CD4-positive, alpha-beta T cell treated with Interferon alpha-2 for 1 hour (primary cell): ENCODE measurements at regions not wholly inside any gene's neighbourhood (a gene's known extent, or its start where the extent isn't known, plus 50 kb on each side); places are given as distances from the start of the nearest gene placed in this dataset.

Experiments used
- DNase-seq, 2 donors: peaks; one replicate each; pipeline ENCODE4 v3.0.0-alpha.2; 2020 to 2022

- no peak for DNase-seq
Measured at GRCh38 chr1:54497338-54497737, 50.7 kb upstream of the ACOT11 start.

- no peak for DNase-seq
Measured at GRCh38 chr1:54495954-54496353, 52.1 kb upstream of the ACOT11 start.

GRCh38 chr1:54493608-54494007 lies 54.4 kb upstream of the ACOT11 start:
- DNase-seq: no peak

- DNase-seq: no peak
Measured at GRCh38 chr1:54490361-54491248, 57.4 kb upstream of the ACOT11 start.

- no peak for DNase-seq
Measured at GRCh38 chr1:54489627-54490250, 58.3 kb upstream of the ACOT11 start.

- peak; percentile 49 to 75 for DNase-seq
Measured at GRCh38 chr1:54488779-54489626, 59.0 kb upstream of the ACOT11 start.

- DNase-seq: peak; percentile 76 to 85
Measured at GRCh38 chr1:54488065-54488750, 59.8 kb upstream of the ACOT11 start.

GRCh38 chr1:54487571-54488050 lies 60.4 kb upstream of the ACOT11 start:
- DNase-seq: no peak

GRCh38 chr1:54486907-54487306 lies 61.1 kb upstream of the ACOT11 start:
- no peak for DNase-seq

- no peak for DNase-seq
Measured at GRCh38 chr1:54485416-54485815, 62.6 kb upstream of the ACOT11 start.

GRCh38 chr1:54483875-54484437 lies 64.1 kb upstream of the ACOT11 start:
- DNase-seq: no peak

- peak in 1 of 2 donors; percentile 47 for DNase-seq
Measured at GRCh38 chr1:54481201-54481884, 66.7 kb upstream of the ACOT11 start.

- peak in 1 of 2 donors; percentile 34 for DNase-seq
Measured at GRCh38 chr1:54480525-54480848, 67.5 kb upstream of the ACOT11 start.

GRCh38 chr1:54479841-54480524 lies 68.0 kb upstream of the ACOT11 start:
- no peak for DNase-seq

GRCh38 chr1:54479251-54479650 lies 68.8 kb upstream of the ACOT11 start:
- DNase-seq: no peak

- no peak for DNase-seq
Measured at GRCh38 chr1:54477153-54477561, 70.9 kb upstream of the ACOT11 start.

- DNase-seq: no peak
Measured at GRCh38 chr1:54476530-54477109, 70.4 kb upstream of the SSBP3 start.

GRCh38 chr1:54475946-54476516 lies 69.8 kb upstream of the SSBP3 start:
- DNase-seq: no peak

GRCh38 chr1:54475357-54475881 lies 69.2 kb upstream of the SSBP3 start:
- DNase-seq: peak; percentile 69 to 75
